Right lobe of liver (tissue), 4 donors: ENCODE measurements at regions not wholly inside any gene's neighbourhood (a gene's known extent, or its start where the extent isn't known, plus 50 kb on each side); places are given as distances from the start of the nearest gene placed in this dataset.

Experiments used
- CTCF ChIP-seq, 4 donors: fragments of 200-600 bp in 3 of 4; fragments of 450-650 bp in 1 of 4; IDR thresholded peaks; one replicate each; pipeline versions ENCODE4 v1.5.1 to v1.8.0; 2016 to 2022; ENCODE audit warnings: antibody characterized with exemption in 4 of 4, mild to moderate bottlenecking in 2 of 4
- POLR2A ChIP-seq: fragments of 450-650 bp; IDR thresholded peaks from one replicate; pipeline ENCODE4 v1.6.1; 2017; ENCODE audit warnings: antibody characterized with exemption, mild to moderate bottlenecking
- donor health status: DM: no; HTN: no; CAD: no.
- donor health status: DM: no; HTN: no; CAD: no.
- donor health status: DM: no; HTN: yes; CAD: no.

GRCh38 chr5:125269926-125270325, 523.5 kb upstream of the ZNF608 start:
- TF ChIP-seq CTCF (IDR thresholded peaks at IDR 0.05): no peak
- no peak for TF ChIP-seq POLR2A
